ENCODE measurements at regions not wholly inside any gene's neighbourhood (a gene's known extent, or its start where the extent isn't known, plus 50 kb on each side); places are given as distances from the start of the nearest gene placed in this dataset.

GRCh38 chr15:98394546-98394945, 253.8 kb upstream of the IGF1R start:
- no peak for DNase-seq

- DNase-seq = no peak
These were observed 252.2 kb upstream of the IGF1R start for GRCh38 chr15:98395974-98396610.

- no peak for DNase-seq
These were observed 250.9 kb upstream of the IGF1R start for GRCh38 chr15:98397419-98397818.

GRCh38 chr15:98398056-98398455, 250.3 kb upstream of the IGF1R start:
- no peak for DNase-seq

GRCh38 chr15:98398886-98399285, 249.5 kb upstream of the IGF1R start:
- DNase-seq = no peak

GRCh38 chr15:98400120-98400519, 248.2 kb upstream of the IGF1R start:
- no peak for DNase-seq

GRCh38 chr15:98401029-98401428, 247.3 kb upstream of the IGF1R start:
- no peak for DNase-seq

- no peak for DNase-seq
These were observed 245.9 kb upstream of the IGF1R start for GRCh38 chr15:98402486-98402885.

- no peak for DNase-seq
These were observed 245.2 kb upstream of the IGF1R start for GRCh38 chr15:98403169-98403568.

GRCh38 chr15:98403569-98403968, 244.8 kb upstream of the IGF1R start:
- DNase-seq = no peak

- DNase-seq = no peak
These were observed 243.3 kb upstream of the IGF1R start for GRCh38 chr15:98405013-98405412.

- DNase-seq = no peak
These were observed 240.1 kb upstream of the IGF1R start for GRCh38 chr15:98408231-98408630.

- DNase-seq = no peak
These were observed 238.0 kb upstream of the IGF1R start for GRCh38 chr15:98410328-98410727.

GRCh38 chr15:98412852-98413251, 235.5 kb upstream of the IGF1R start:
- DNase-seq = no peak

- DNase-seq = no peak
These were observed 234.3 kb upstream of the IGF1R start for GRCh38 chr15:98413933-98414546.

- no peak for DNase-seq
These were observed 232.0 kb upstream of the IGF1R start for GRCh38 chr15:98416222-98416855.

- no peak for DNase-seq
These were observed 231.0 kb upstream of the IGF1R start for GRCh38 chr15:98417346-98417745.

- no peak for DNase-seq
These were observed 230.2 kb upstream of the IGF1R start for GRCh38 chr15:98418122-98418521.

GRCh38 chr15:98419173-98419780, 229.1 kb upstream of the IGF1R start:
- DNase-seq = no peak

- DNase-seq = no peak
These were observed 227.5 kb upstream of the IGF1R start for GRCh38 chr15:98420837-98421236.

- no peak for DNase-seq
These were observed 226.8 kb upstream of the IGF1R start for GRCh38 chr15:98421419-98422129.

GRCh38 chr15:98422130-98422478, 226.2 kb upstream of the IGF1R start:
- DNase-seq = no peak

- DNase-seq = no peak
These were observed 223.2 kb upstream of the IGF1R start for GRCh38 chr15:98425173-98425572.

- no peak for DNase-seq
These were observed 221.0 kb upstream of the IGF1R start for GRCh38 chr15:98427321-98427720.
